ENCODE measurements at regions not wholly inside any gene's neighbourhood (a gene's known extent, or its start where the extent isn't known, plus 50 kb on each side); places are given as distances from the start of the nearest gene placed in this dataset.

DNA sequence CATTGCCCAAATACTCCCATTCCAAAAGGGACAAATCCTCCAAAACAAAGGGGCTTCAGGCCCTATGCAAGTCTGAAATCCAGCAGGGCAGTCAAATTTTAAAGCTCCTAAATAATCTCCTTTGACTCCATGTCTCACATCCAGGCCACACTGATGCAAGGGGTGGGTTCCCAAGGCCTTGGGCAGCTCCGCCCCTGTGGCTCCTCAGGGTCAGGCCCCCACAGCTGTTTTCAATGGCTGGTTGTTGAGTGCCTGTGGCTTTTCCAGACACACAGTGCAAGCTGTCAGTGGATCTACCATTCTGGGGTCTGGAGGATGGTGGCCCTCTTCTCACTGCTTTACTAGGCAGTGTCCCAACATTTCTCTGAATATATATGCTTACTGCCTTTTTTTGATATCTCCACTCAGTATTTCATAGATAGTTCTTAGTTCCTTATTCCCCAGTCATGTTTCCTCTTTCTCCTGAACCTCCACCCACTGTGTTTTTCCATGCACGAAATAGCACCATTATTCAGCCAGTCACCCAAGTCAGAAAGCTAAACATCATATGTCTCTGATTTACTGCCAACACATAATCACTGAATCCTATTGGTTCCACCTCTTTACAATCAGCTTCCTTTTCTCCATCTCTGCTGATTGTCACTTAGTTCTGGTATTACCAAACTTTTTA lies 172.6 kb upstream of the CACNA2D1 start (continued):
- TF ChIP-seq, protein P1, sequence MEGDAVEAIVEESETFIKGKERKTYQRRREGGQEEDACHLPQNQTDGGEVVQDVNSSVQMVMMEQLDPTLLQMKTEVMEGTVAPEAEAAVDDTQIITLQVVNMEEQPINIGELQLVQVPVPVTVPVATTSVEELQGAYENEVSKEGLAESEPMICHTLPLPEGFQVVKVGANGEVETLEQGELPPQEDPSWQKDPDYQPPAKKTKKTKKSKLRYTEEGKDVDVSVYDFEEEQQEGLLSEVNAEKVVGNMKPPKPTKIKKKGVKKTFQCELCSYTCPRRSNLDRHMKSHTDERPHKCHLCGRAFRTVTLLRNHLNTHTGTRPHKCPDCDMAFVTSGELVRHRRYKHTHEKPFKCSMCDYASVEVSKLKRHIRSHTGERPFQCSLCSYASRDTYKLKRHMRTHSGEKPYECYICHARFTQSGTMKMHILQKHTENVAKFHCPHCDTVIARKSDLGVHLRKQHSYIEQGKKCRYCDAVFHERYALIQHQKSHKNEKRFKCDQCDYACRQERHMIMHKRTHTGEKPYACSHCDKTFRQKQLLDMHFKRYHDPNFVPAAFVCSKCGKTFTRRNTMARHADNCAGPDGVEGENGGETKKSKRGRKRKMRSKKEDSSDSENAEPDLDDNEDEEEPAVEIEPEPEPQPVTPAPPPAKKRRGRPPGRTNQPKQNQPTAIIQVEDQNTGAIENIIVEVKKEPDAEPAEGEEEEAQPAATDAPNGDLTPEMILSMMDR (IDR thresholded peaks at IDR 0.05; ENCODE audit: low read depth, low read length, missing input control): no peak
- no peak for TF ChIP-seq RAD21 (IDR thresholded peaks at IDR 0.05)

DNA sequence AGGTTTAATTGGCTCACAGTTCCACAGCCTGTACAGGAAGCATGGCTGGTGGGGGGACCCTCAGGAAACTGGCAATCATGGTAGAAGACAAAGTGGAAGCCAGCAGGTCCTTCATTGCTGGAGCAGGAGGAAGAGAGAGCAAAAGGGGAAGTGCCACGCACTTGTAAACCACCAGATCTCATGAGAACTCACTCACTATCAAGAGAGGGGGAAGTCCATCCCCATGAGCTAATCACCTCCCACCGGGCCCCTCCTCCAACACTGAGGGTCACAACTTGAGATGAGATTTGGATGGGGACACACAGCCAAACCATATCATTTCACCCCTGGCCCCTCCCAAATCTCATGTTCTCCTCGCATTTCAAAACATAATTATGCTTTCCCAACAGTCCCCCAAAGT lies 171.9 kb upstream of the CACNA2D1 start:
- Histone ChIP-seq H3K4me3 (ENCODE audit: low read depth in 1 of 3, low read length in 3 of 3) (no peak overlapping the region), H3K4me1 (ENCODE audit: control insufficient read depth in 4 of 4, insufficient read depth in 4 of 4, low read length in 3 of 4) (no peaks in the 10 kb centered on the region), H3K36me3 (ENCODE audit: control insufficient read depth in 4 of 4, insufficient read depth in 3 of 4, low read depth in 1 of 4, low read length in 3 of 4) (no peaks in the 10 kb centered on the region), H3K27me3 (ENCODE audit: control insufficient read depth in 4 of 4, insufficient read depth in 4 of 4, low read length in 3 of 4) (no peaks in the 10 kb centered on the region), H3K9me3 (ENCODE audit: control insufficient read depth in 4 of 4, low read length in 3 of 4) (no peaks in the 10 kb centered on the region), H3K27ac (ENCODE audit: low read depth in 1 of 2, low read length in 2 of 2) (no peak overlapping the region), H3K9ac (ENCODE audit: low read depth in 1 of 2, low read length in 2 of 2) (no peak overlapping the region)
- 67% methylated on average over 3 of the region's 3 CpGs for WGBS
- no peak for DNase-seq (ENCODE audit: low spot score)
- TF ChIP-seq SP1 (IDR thresholded peaks at IDR 0.05) (no peak), YY1 (IDR thresholded peaks at IDR 0.05) (no peak)
- TF ChIP-seq, protein P2, sequence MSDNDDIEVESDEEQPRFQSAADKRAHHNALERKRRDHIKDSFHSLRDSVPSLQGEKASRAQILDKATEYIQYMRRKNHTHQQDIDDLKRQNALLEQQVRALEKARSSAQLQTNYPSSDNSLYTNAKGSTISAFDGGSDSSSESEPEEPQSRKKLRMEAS (IDR thresholded peaks at IDR 0.05): no peak

DNA sequence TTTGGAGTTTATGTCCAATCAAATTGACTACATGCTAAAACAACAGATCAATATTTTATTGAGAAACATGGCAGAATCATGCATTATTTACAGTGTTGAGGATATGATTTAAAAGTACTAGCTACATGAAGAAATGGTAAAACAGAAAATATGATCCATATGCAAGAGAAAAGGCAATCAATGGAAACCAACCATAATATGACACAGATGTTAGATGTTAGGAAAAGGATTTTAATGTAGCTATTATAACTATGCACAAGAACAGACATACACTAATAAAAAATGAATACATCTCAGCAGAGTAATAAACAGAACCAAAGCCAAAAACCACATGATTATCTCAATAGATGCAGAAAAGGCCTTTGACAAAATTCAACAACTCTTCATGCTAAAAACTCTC lies 166.2 kb upstream of the CACNA2D1 start:
- Histone ChIP-seq H3K9ac (ENCODE audit: low read depth in 1 of 2, low read length in 2 of 2) (no peak overlapping the region), H3K9me3 (ENCODE audit: control insufficient read depth in 4 of 4, low read length in 3 of 4) (no peaks in the 10 kb centered on the region), H3K27me3 (ENCODE audit: control insufficient read depth in 4 of 4, insufficient read depth in 4 of 4, low read length in 3 of 4) (no peaks in the 10 kb centered on the region), H3K27ac (ENCODE audit: low read depth in 1 of 2, low read length in 2 of 2) (no peak overlapping the region), H3K36me3 (ENCODE audit: control insufficient read depth in 4 of 4, insufficient read depth in 3 of 4, low read depth in 1 of 4, low read length in 3 of 4) (no peaks in the 10 kb centered on the region), H3K4me3 (ENCODE audit: low read depth in 1 of 3, low read length in 3 of 3) (no peak overlapping the region), H3K4me1 (ENCODE audit: control insufficient read depth in 4 of 4, insufficient read depth in 4 of 4, low read length in 3 of 4) (no peaks in the 10 kb centered on the region)
- DNase-seq (ENCODE audit: low spot score): no peak
- TF ChIP-seq, protein P2 (IDR thresholded peaks at IDR 0.05): no peak
- TF ChIP-seq, protein P3, sequence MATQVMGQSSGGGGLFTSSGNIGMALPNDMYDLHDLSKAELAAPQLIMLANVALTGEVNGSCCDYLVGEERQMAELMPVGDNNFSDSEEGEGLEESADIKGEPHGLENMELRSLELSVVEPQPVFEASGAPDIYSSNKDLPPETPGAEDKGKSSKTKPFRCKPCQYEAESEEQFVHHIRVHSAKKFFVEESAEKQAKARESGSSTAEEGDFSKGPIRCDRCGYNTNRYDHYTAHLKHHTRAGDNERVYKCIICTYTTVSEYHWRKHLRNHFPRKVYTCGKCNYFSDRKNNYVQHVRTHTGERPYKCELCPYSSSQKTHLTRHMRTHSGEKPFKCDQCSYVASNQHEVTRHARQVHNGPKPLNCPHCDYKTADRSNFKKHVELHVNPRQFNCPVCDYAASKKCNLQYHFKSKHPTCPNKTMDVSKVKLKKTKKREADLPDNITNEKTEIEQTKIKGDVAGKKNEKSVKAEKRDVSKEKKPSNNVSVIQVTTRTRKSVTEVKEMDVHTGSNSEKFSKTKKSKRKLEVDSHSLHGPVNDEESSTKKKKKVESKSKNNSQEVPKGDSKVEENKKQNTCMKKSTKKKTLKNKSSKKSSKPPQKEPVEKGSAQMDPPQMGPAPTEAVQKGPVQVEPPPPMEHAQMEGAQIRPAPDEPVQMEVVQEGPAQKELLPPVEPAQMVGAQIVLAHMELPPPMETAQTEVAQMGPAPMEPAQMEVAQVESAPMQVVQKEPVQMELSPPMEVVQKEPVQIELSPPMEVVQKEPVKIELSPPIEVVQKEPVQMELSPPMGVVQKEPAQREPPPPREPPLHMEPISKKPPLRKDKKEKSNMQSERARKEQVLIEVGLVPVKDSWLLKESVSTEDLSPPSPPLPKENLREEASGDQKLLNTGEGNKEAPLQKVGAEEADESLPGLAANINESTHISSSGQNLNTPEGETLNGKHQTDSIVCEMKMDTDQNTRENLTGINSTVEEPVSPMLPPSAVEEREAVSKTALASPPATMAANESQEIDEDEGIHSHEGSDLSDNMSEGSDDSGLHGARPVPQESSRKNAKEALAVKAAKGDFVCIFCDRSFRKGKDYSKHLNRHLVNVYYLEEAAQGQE (IDR thresholded peaks at IDR 0.05): no peak
- TF ChIP-seq RAD21 (IDR thresholded peaks at IDR 0.05) (no peak), EGR1 (IDR thresholded peaks at IDR 0.05; ENCODE audit: low read depth in 2 of 2) (no peak), SP1 (IDR thresholded peaks at IDR 0.05) (no peak), HNF4A (conservative IDR thresholded peaks at IDR 0.05) (no peak), YY1 (IDR thresholded peaks at IDR 0.05) (no peak), NR2F2 (IDR thresholded peaks at IDR 0.05) (no peak), FOXA1 (IDR thresholded peaks at IDR 0.05) (no peak), RXRA (IDR thresholded peaks at IDR 0.05) (no peak), GABPA (IDR thresholded peaks at IDR 0.05 in 1 of 2, conservative IDR thresholded peaks at IDR 0.05 in 1 of 2) (no peak), TAF1 (conservative IDR thresholded peaks at IDR 0.05) (no peak), JUND (IDR thresholded peaks at IDR 0.05) (no peak), HNF4G (IDR thresholded peaks at IDR 0.05) (no peak)
- TF ChIP-seq, protein P4, sequence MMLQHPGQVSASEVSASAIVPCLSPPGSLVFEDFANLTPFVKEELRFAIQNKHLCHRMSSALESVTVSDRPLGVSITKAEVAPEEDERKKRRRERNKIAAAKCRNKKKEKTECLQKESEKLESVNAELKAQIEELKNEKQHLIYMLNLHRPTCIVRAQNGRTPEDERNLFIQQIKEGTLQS (IDR thresholded peaks at IDR 0.05): no peak
- TF ChIP-seq, protein P1 (IDR thresholded peaks at IDR 0.05; ENCODE audit: low read depth, low read length, missing input control): no peak
- TF ChIP-seq, protein P5, sequence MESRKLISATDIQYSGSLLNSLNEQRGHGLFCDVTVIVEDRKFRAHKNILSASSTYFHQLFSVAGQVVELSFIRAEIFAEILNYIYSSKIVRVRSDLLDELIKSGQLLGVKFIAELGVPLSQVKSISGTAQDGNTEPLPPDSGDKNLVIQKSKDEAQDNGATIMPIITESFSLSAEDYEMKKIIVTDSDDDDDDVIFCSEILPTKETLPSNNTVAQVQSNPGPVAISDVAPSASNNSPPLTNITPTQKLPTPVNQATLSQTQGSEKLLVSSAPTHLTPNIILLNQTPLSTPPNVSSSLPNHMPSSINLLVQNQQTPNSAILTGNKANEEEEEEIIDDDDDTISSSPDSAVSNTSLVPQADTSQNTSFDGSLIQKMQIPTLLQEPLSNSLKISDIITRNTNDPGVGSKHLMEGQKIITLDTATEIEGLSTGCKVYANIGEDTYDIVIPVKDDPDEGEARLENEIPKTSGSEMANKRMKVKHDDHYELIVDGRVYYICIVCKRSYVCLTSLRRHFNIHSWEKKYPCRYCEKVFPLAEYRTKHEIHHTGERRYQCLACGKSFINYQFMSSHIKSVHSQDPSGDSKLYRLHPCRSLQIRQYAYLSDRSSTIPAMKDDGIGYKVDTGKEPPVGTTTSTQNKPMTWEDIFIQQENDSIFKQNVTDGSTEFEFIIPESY (IDR thresholded peaks at IDR 0.05): no peak
